ENCODE measurements at regions not wholly inside any gene's neighbourhood (a gene's known extent, or its start where the extent isn't known, plus 50 kb on each side); places are given as distances from the start of the nearest gene placed in this dataset.
"Not testable (repeated sequence)": the region's sequence is repeated elsewhere in the genome, so short reads cannot be mapped to it uniquely, and the experiment has no call there.

GRCh38 chr3:19022546-19022945 is 125.8 kb upstream of the KCNH8 start:
- no peak overlapping the region for H3K9ac ChIP-seq (ENCODE audit: low read depth, low read length)

GRCh38 chr3:19016851-19017250 is 131.5 kb upstream of the KCNH8 start:
- Histone ChIP-seq H3K4me1 (ENCODE audit: insufficient read depth, low read length) (peaks cover 10% of the 10 kb centered on the region; the same call in 1 of the 2 replicates), H3K9ac (ENCODE audit: low read depth, low read length) (no peak overlapping the region), H3K36me3 (ENCODE audit: insufficient read depth, low read length) (no peaks in the 10 kb centered on the region), H3K9me3 (ENCODE audit: control insufficient read depth, insufficient read depth, low read length) (no peaks in the 10 kb centered on the region)

More at GRCh38 chr3:19022546-19022945, 125.8 kb upstream of the KCNH8 start:
- Histone ChIP-seq H3K9me3 (ENCODE audit: control insufficient read depth, insufficient read depth, low read length) (no peaks in the 10 kb centered on the region), H3K36me3 (ENCODE audit: insufficient read depth, low read length) (no peaks in the 10 kb centered on the region), H3K4me1 (ENCODE audit: insufficient read depth, low read length) (no peaks in the 10 kb centered on the region)

GRCh38 chr3:19013879-19014278 is 134.4 kb upstream of the KCNH8 start:
- Histone ChIP-seq H3K9me3 (ENCODE audit: control insufficient read depth, insufficient read depth, low read length) (no peaks in the 10 kb centered on the region), H3K4me1 (ENCODE audit: insufficient read depth, low read length) (peaks cover 10% of the 10 kb centered on the region; the same call in 1 of the 2 replicates), H3K36me3 (ENCODE audit: insufficient read depth, low read length) (no peaks in the 10 kb centered on the region), H3K9ac (ENCODE audit: low read depth, low read length) (no peak overlapping the region)

- Histone ChIP-seq H3K4me1 (ENCODE audit: insufficient read depth, low read length) (peaks cover 10% of the 10 kb centered on the region; the same call in 1 of the 2 replicates), H3K36me3 (ENCODE audit: insufficient read depth, low read length) (no peaks in the 10 kb centered on the region), H3K9me3 (ENCODE audit: control insufficient read depth, insufficient read depth, low read length) (no peaks in the 10 kb centered on the region), H3K9ac (ENCODE audit: low read depth, low read length) (no peak overlapping the region)
Observed at GRCh38 chr3:19012846-19013245, 135.5 kb upstream of the KCNH8 start.

- no peaks in the 10 kb centered on the region for H3K4me1 ChIP-seq (ENCODE audit: insufficient read depth, low read length)
- no peaks in the 10 kb centered on the region for H3K9me3 ChIP-seq (ENCODE audit: control insufficient read depth, insufficient read depth, low read length)
Observed at GRCh38 chr3:19002606-19003005, 145.7 kb upstream of the KCNH8 start.

GRCh38 chr3:18998069-18998468 is 150.2 kb upstream of the KCNH8 start:
- no peak overlapping the region for H3K9ac ChIP-seq (ENCODE audit: low read depth, low read length)
- H3K4me1 ChIP-seq (ENCODE audit: insufficient read depth, low read length) = peaks cover 2% of the 10 kb centered on the region; the same call in 1 of the 2 replicates
- H3K36me3 ChIP-seq (ENCODE audit: insufficient read depth, low read length) = no peaks in the 10 kb centered on the region; the same call in 1 of the 2 replicates
- H3K9me3 ChIP-seq (ENCODE audit: control insufficient read depth, insufficient read depth, low read length) = peaks cover 14% of the 10 kb centered on the region; the same call in 1 of the 2 replicates

More at GRCh38 chr3:19002606-19003005, 145.7 kb upstream of the KCNH8 start:
- Histone ChIP-seq H3K36me3 (ENCODE audit: insufficient read depth, low read length) (no peaks in the 10 kb centered on the region), H3K9ac (ENCODE audit: low read depth, low read length) (no peak overlapping the region)

GRCh38 chr3:18992709-18993108 is 155.6 kb upstream of the KCNH8 start:
- no peaks in the 10 kb centered on the region; the same call in 1 of the 2 replicates for H3K36me3 ChIP-seq (ENCODE audit: insufficient read depth, low read length)
- peaks cover 27% of the 10 kb centered on the region for H3K4me1 ChIP-seq (ENCODE audit: insufficient read depth, low read length)
- H3K9me3 ChIP-seq (ENCODE audit: control insufficient read depth, insufficient read depth, low read length) = peaks cover 14% of the 10 kb centered on the region; the same call in 1 of the 2 replicates
- no peak overlapping the region for H3K9ac ChIP-seq (ENCODE audit: low read depth, low read length)

GRCh38 chr3:18989237-18989795 is 159.0 kb upstream of the KCNH8 start:
- no peaks in the 10 kb centered on the region for H3K9me3 ChIP-seq (ENCODE audit: control insufficient read depth, insufficient read depth, low read length)
- no peaks in the 10 kb centered on the region for H3K36me3 ChIP-seq (ENCODE audit: insufficient read depth, low read length)
- H3K9ac ChIP-seq (ENCODE audit: low read depth, low read length) = no peak overlapping the region
- peaks cover 32% of the 10 kb centered on the region for H3K4me1 ChIP-seq (ENCODE audit: insufficient read depth, low read length)

- Histone ChIP-seq H3K36me3 (ENCODE audit: insufficient read depth, low read length) (no peaks in the 10 kb centered on the region), H3K9ac (ENCODE audit: low read depth, low read length) (no peak overlapping the region), H3K9me3 (ENCODE audit: control insufficient read depth, insufficient read depth, low read length) (no peaks in the 10 kb centered on the region), H3K4me1 (ENCODE audit: insufficient read depth, low read length) (peaks cover 32% of the 10 kb centered on the region)
Observed at GRCh38 chr3:18988614-18989229, 159.6 kb upstream of the KCNH8 start.

GRCh38 chr3:18987862-18988447 is 160.4 kb upstream of the KCNH8 start:
- peaks cover 29% of the 10 kb centered on the region for H3K4me1 ChIP-seq (ENCODE audit: insufficient read depth, low read length)
- H3K9me3 ChIP-seq (ENCODE audit: control insufficient read depth, insufficient read depth, low read length) = no peaks in the 10 kb centered on the region
- H3K9ac ChIP-seq (ENCODE audit: low read depth, low read length) = no peak overlapping the region
- H3K36me3 ChIP-seq (ENCODE audit: insufficient read depth, low read length) = no peaks in the 10 kb centered on the region

- Histone ChIP-seq H3K9ac (ENCODE audit: low read depth, low read length) (no peak overlapping the region), H3K4me1 (ENCODE audit: insufficient read depth, low read length) (peaks cover 21% of the 10 kb centered on the region), H3K36me3 (ENCODE audit: insufficient read depth, low read length) (no peaks in the 10 kb centered on the region), H3K9me3 (ENCODE audit: control insufficient read depth, insufficient read depth, low read length) (no peaks in the 10 kb centered on the region)
Observed at GRCh38 chr3:18987070-18987469, 161.2 kb upstream of the KCNH8 start.

GRCh38 chr3:18982920-18983319 is 165.4 kb upstream of the KCNH8 start:
- H3K36me3 ChIP-seq (ENCODE audit: insufficient read depth, low read length) = no peaks in the 10 kb centered on the region
- no peaks in the 10 kb centered on the region for H3K9me3 ChIP-seq (ENCODE audit: control insufficient read depth, insufficient read depth, low read length)
- no peak overlapping the region for H3K9ac ChIP-seq (ENCODE audit: low read depth, low read length)
- 0 out of 2 replicates have a peak, but pooled peaks cover 5% of the 10 kb centered on the region for H3K4me1 ChIP-seq (ENCODE audit: insufficient read depth, low read length)

GRCh38 chr3:18976102-18976501 is 172.2 kb upstream of the KCNH8 start:
- not testable (repeated sequence) for H3K9me3 ChIP-seq (ENCODE audit: control insufficient read depth, insufficient read depth, low read length); H3K4me1 ChIP-seq (ENCODE audit: insufficient read depth, low read length); H3K36me3 ChIP-seq (ENCODE audit: insufficient read depth, low read length)
- peak overlapping the region; percentile 28 for H3K9ac ChIP-seq (ENCODE audit: low read depth, low read length)

GRCh38 chr3:18968120-18968519 is 180.2 kb upstream of the KCNH8 start:
- no peaks in the 10 kb centered on the region for H3K4me1 ChIP-seq (ENCODE audit: insufficient read depth, low read length)
- H3K9me3 ChIP-seq (ENCODE audit: control insufficient read depth, insufficient read depth, low read length) = 0 out of 2 replicates have a peak, but pooled peaks cover 2% of the 10 kb centered on the region
- peaks cover 2% of the 10 kb centered on the region; the same call in 1 of the 2 replicates for H3K36me3 ChIP-seq (ENCODE audit: insufficient read depth, low read length)
- no peak overlapping the region for H3K9ac ChIP-seq (ENCODE audit: low read depth, low read length)

GRCh38 chr3:18965781-18966180 is 182.5 kb upstream of the KCNH8 start:
- peaks cover 2% of the 10 kb centered on the region; the same call in 1 of the 2 replicates for H3K36me3 ChIP-seq (ENCODE audit: insufficient read depth, low read length)
- no peak overlapping the region for H3K9ac ChIP-seq (ENCODE audit: low read depth, low read length)
- H3K9me3 ChIP-seq (ENCODE audit: control insufficient read depth, insufficient read depth, low read length) = 0 out of 2 replicates have a peak, but pooled peaks cover 2% of the 10 kb centered on the region
- H3K4me1 ChIP-seq (ENCODE audit: insufficient read depth, low read length) = no peaks in the 10 kb centered on the region
